ENCODE measurements at regions not wholly inside any gene's neighbourhood (a gene's known extent, or its start where the extent isn't known, plus 50 kb on each side); places are given as distances from the start of the nearest gene placed in this dataset.
"Not testable (repeated sequence)": the region's sequence is repeated elsewhere in the genome, so short reads cannot be mapped to it uniquely, and the experiment has no call there.

DNA sequence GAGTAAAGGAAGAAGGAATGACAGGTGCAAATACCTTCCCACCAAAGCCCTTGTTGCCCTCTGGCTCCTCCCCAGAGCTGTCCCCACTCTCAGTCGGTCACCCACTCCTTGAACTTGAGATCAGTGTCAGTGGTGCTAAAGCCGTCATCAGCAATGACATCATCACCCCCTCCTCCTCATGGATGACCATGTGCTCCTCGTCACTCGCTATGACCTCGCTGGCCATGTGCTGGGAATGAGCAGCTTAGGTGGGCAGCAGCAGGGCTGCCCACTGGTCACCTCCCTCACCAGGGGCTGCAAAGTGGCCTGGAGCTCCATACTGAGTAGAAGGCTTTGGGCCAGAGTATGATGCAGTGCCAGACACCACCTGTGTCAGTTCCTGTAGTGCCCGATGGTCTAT lies 153.1 kb upstream of the CDK13 start:
- H3K27ac ChIP-seq (ENCODE audit: extremely low read depth, low read depth, low read length); H3K4me3 ChIP-seq; DNase-seq (ENCODE audit: extremely low read depth in 1 of 4, low spot score in 3 of 4); BruUV-seq (replicated peaks); H3K9me1 ChIP-seq (ENCODE audit: control insufficient read depth, insufficient read depth, low read length); POLR2A ChIA-PET; H3K36me3 ChIP-seq (ENCODE audit: control insufficient read depth, insufficient read depth, low read length); FAIRE-seq; H2AFZ ChIP-seq (ENCODE audit: low read depth, low read length); intact Hi-C loops (cut with micrococcal nuclease); in situ Hi-C loops (cut with MboI); H4K20me1 ChIP-seq (replicated peaks; ENCODE audit: control insufficient read depth, insufficient read depth, low read length); ATAC-seq; H3K9ac ChIP-seq (ENCODE audit: insufficient read depth in 1 of 2, low read depth in 2 of 2, low read length in 2 of 2); H3K79me2 ChIP-seq (ENCODE audit: control insufficient read depth, insufficient read depth, low read length); CTCF ChIA-PET (ENCODE audit: low intra/inter-chr PET ratio); H3K4me2 ChIP-seq (ENCODE audit: insufficient read depth, low read length); H3K4me1 ChIP-seq (replicated peaks in 1 of 2; ENCODE audit: control insufficient read depth in 2 of 2, insufficient read depth in 2 of 2, low read length in 2 of 2); H3K9me3 ChIP-seq (replicated peaks; ENCODE audit: control insufficient read depth, insufficient read depth, low read depth, low read length); H3K27me3 ChIP-seq (ENCODE audit: control insufficient read depth in 2 of 2, insufficient read depth in 2 of 2, low read length in 2 of 2); TF ChIP-seq CREB1 (IDR thresholded peaks at IDR 0.05); ATF3 (CRISPR knock-in tag; conservative IDR thresholded peaks at IDR 0.05); ATF1 (CRISPR knock-in tag; IDR thresholded peaks at IDR 0.05): not testable (repeated sequence)
- TF ChIP-seq CREM (IDR thresholded peaks at IDR 0.05; ENCODE audit: low read depth) (peak; percentile 31; the same call in 1 of the 2 replicates), CREB1 (CRISPR knock-in tag; IDR thresholded peaks at IDR 0.05) (0 out of 2 replicates have a peak, but pooled peaks have one; percentile 31), L3MBTL2 (IDR thresholded peaks at IDR 0.05) (peak; percentile 52; the same call in 1 of the 2 replicates), MGA (IDR thresholded peaks at IDR 0.05) (peak; percentile 65), ATF3 (IDR thresholded peaks at IDR 0.05) (peak; percentile 92), ATF7 (IDR thresholded peaks at IDR 0.05) (peak; percentile 75; the same call in 1 of the 2 replicates), ATF1 (tag; IDR thresholded peaks at IDR 0.05) (peak; percentile 56)
- TF ChIP-seq, protein P1, sequence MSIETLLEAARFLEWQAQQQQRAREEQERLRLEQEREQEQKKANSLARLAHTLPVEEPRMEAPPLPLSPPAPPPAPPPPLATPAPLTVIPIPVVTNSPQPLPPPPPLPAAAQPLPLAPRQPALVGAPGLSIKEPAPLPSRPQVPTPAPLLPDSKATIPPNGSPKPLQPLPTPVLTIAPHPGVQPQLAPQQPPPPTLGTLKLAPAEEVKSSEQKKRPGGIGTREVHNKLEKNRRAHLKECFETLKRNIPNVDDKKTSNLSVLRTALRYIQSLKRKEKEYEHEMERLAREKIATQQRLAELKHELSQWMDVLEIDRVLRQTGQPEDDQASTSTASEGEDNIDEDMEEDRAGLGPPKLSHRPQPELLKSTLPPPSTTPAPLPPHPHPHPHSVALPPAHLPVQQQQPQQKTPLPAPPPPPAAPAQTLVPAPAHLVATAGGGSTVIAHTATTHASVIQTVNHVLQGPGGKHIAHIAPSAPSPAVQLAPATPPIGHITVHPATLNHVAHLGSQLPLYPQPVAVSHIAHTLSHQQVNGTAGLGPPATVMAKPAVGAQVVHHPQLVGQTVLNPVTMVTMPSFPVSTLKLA (conservative IDR thresholded peaks at IDR 0.05), result 0 out of 4 replicates have a peak, but pooled peaks have one; percentile 22 to 26
- 13% methylated on average over 3 of the region's 6 CpGs for WGBS (ENCODE audit: insufficient coverage, low coverage, missing lambda C conversion rate)

Data from K562 (cell line).